ENCODE measurements at regions not wholly inside any gene's neighbourhood (a gene's known extent, or its start where the extent isn't known, plus 50 kb on each side); places are given as distances from the start of the nearest gene placed in this dataset.
"Not testable (repeated sequence)": the region's sequence is repeated elsewhere in the genome, so short reads cannot be mapped to it uniquely, and the experiment has no call there.

DNA sequence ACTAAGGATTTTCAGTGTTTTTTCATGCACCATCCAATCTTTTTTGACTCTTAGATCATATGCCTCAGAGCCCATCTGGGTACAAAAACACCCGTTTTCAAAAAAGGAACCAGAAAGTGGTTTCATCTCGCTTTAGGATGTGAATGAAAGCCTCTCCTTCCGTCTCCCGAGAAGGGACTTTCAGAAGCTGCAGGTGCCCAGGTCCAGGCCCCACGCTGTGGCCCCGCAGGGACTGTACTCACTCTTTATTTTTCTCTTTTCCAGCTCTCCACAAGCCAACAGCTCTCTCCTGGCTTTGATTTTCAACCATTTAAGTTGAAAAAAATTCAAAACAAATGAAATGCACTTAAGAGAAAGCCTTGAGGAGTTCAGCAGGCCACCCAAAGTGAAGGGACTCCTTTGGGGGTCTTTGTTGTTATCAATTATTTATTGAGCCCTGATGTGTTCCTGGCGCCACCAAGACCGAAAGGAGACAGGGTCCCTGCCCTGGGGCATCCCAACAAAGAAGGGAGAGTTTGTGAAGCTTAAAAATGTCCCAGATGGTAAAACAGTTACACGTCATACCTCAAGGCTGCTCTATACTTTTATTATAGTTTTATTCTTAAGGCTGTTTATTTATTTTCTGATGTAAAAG, 467.3 kb downstream of the PREX1 start:
- Mint-ChIP-seq H3K4me3 (peak overlapping the region; percentile 91 to 95 (median 92)), H3K4me1 (peaks cover 30 to 51% (median 50%) of the 10 kb centered on the region in 3 donors), H3K36me3 (peaks cover 11% of the 10 kb centered on the region), H3K9me3 (no peaks in the 10 kb centered on the region), H3K27ac (peak overlapping the region; percentile 97 to 99 (median 99)), H3K27me3 (no peaks in the 10 kb centered on the region)

DNA sequence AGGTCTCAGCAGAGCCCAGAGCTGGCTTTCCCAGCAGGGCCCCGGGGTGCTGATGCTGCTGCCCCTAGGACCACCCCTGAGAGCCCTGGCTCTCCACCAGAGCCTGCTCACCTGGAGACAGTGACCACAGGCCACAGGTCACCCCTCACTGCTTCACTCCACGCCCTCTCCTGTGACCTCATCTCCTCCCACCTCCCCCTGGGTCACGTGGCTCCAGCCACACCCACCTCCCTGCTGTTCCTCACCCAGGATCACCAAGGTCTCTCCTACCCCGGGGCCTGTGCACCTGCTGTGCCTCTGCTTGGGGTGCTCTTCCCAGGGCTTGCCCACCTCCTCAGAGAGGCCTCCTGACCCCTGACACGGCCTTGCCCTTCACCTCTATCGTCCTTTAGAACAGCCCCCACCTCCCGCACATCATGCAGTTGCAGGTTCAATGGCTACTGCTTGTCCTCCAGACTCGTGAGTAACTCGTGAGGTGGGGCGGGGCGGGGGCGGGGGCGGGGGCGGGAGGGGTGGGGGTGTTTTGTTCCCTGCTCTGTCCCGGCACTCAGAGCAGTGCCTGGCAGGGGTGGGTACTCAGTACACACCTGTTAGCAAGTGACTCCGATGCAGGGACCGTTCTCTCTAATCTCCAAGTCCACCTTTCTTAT, 468.0 kb downstream of the PREX1 start:
- Mint-ChIP-seq H3K27ac (peak overlapping the region; percentile 97 to 99 (median 99)), H3K4me3 (peak overlapping the region; percentile 91 to 95 (median 92)), H3K9me3 (no peaks in the 10 kb centered on the region), H3K4me1 (peaks cover 23 to 45% (median 44%) of the 10 kb centered on the region in 3 donors), H3K27me3 (no peaks in the 10 kb centered on the region), H3K36me3 (peaks cover 9% of the 10 kb centered on the region)

DNA sequence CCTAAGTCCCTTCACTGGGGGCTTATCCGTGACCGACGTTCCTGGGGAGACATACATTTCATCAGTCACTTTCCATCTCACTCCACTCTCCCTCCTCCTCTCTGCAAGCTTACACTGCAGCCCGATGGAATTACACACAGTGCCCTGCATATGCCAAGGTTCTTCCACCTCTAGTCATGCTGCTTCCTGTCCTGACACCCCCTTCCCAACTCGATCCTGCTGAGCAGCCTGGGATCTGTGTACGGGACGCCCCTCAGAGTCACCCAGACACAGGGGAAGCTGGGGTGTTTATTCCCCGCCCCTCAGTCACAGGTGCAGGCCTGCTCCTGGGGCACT, 468.8 kb downstream of the PREX1 start:
- not testable (repeated sequence) for H3K27me3 Mint-ChIP-seq, H3K36me3 Mint-ChIP-seq, H3K9me3 Mint-ChIP-seq
- Mint-ChIP-seq H3K27ac (peak overlapping the region; percentile 97 to 99 (median 99)), H3K4me1 (peaks cover 17 to 37% (median 37%) of the 10 kb centered on the region in 3 donors), H3K4me3 (peak overlapping the region; percentile 91 to 95 (median 92))

DNA sequence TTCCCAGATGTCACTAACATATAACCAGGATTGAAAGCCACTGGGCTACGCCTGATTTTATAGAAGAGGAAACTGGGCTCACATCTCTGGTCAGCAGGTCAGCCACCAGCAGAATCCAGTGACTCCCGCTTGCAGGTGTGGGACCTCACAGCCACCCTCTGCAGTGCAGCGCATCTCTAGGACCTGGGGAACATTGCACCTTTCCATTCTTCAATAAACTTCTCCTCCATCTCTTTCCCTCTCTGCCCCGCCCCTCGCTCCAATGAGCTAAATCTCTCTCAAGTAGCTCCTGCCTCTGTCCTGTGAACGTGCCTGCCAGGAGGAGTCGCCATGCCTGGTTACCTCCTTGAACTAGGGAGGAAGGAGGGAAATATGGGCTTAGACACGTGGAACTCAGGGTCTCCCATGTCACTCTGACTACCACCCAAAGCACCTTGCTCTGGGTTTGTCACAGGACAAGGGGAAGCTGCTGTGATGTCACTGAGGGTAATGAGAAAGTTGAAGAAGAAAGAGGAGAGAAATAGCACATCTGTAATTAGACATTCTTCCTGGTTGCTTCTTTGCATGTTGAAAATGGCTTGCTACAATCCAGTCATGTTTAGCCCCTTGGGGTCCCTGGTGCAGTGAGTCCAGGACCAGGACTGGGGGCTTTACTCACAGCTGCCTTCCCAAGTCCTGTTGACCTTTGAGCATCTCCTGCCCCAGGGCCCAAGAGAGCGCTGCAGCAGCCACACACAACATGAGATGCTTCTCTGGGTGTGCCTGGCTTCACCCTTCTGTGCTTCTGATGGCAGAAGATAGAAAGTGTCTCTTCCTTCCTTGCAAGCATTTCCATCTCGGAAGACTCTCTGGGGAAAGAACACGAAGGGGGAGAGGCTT, 469.4 kb downstream of the PREX1 start:
- Mint-ChIP-seq H3K9me3 (no peaks in the 10 kb centered on the region), H3K27ac (peak overlapping the region; percentile 97 to 99 (median 99)), H3K27me3 (no peaks in the 10 kb centered on the region), H3K36me3 (peaks cover 5% of the 10 kb centered on the region), H3K4me1 (peaks cover 17 to 34% (median 33%) of the 10 kb centered on the region in 3 donors), H3K4me3 (peak overlapping the region; percentile 58 to 95 (median 92))

DNA sequence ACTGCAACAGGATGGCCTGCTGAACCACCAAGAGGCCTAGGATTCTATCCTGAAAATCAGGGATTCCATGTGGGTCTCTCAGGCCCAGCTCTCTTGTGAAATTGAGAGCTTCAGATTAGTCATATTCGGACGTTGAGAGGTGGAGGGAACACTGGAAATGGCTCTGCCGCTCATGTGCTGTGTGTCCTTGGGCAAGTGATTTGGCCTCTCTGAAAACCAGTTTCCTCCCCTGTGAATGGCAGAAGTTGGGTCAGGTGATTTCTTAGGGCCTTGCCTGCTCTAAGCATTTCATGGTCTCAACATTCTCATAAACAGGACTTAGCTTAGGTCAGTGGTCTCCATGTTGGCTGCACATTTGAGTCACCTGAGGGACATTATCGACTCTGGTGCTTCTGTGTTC, 470.1 kb downstream of the PREX1 start:
- Mint-ChIP-seq H3K27me3 (no peaks in the 10 kb centered on the region), H3K9me3 (no peaks in the 10 kb centered on the region), H3K4me1 (peaks cover 17 to 32% (median 30%) of the 10 kb centered on the region in 3 donors), H3K4me3 (no peak overlapping the region), H3K36me3 (peaks cover 4% of the 10 kb centered on the region), H3K27ac (peak overlapping the region in 1 of 3 donors; percentile 97)

DNA sequence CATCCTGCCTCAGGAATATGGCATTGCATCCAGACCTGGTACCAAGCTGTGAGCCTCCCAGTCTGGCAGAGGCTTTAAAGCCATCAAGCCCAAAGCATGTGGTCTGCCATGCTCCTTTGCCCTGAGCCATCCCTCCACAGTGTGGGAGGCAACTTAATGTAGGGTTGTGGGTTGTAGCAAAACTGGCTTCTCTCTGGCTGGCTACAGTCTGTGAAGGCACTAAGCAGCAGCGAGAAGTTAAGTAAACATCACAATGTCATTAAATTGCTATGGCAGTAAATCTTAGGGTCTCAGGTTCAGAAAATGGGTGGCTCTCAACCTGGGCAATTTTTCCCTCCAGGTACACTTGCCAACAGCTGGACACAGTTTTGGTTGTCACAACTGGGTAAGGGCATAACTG, 472.9 kb downstream of the PREX1 start:
- Mint-ChIP-seq H3K9me3 (no peaks in the 10 kb centered on the region), H3K27ac (no peak overlapping the region), H3K27me3 (no peaks in the 10 kb centered on the region), H3K4me1 (peaks cover 9 to 22% (median 20%) of the 10 kb centered on the region in 3 donors), H3K4me3 (peak overlapping the region in 1 of 4 donors; percentile 76), H3K36me3 (peaks cover 2% of the 10 kb centered on the region)

DNA sequence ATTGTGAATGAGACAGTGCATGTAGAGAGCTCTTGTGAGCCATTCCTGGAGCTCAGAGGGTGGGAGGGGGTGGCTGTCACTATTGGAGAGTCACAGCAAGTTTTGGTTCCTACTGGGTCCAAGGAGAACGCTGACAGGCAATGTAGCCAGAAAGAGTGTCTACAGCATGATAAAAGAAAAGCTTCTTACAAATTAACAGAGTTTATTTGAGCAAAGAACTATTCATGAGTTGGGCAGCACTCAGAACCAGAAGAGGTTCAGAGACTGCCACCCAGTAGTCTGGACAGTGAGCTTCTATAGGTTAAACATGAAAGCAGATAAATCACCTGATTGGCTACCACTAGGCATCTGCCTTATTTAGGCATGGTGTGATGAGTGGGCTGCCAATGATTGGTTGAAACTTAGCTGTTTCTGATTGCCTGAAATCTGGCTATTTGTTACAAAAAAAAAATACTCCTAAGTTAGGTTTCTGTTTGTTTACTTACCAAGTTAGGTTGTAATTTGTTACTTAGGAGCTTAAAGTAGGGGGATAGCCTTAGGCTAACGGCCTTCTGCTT, 473.4 kb downstream of the PREX1 start:
- peak overlapping the region in 1 of 3 donors; percentile 67 for H3K27ac Mint-ChIP-seq
- no peaks in the 10 kb centered on the region for H3K27me3 Mint-ChIP-seq
- H3K36me3 Mint-ChIP-seq: peaks cover 2% of the 10 kb centered on the region
- H3K4me1 Mint-ChIP-seq: peaks cover 8 to 17% (median 15%) of the 10 kb centered on the region in 3 donors
- no peaks in the 10 kb centered on the region for H3K9me3 Mint-ChIP-seq
- no peak overlapping the region for H3K4me3 Mint-ChIP-seq

DNA sequence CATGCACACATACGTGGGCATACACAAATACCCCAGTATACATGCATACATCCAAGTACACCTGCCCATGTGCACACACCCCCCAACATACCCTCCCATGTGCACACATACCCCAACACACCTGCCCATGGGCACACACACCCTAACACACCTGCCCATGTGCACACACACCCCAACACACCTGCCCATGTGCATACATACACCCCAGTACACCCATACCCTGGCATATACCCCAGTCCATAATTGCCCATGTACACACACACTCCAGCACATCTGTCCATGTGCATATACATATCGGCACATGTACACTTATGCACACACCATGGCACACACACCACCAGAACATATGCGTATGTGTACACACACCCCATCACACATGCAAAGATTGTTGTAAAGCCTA, 475.2 kb downstream of the PREX1 start:
- no peak overlapping the region for H3K4me3 Mint-ChIP-seq
- H3K36me3 Mint-ChIP-seq: peaks cover 6% of the 10 kb centered on the region
- peaks cover 0 to 4% (median 0%) of the 10 kb centered on the region in 3 donors for H3K4me1 Mint-ChIP-seq
- peaks cover 0 to 3% (median 3%) of the 10 kb centered on the region in 3 donors for H3K9me3 Mint-ChIP-seq
- H3K27me3 Mint-ChIP-seq: peaks cover 4% of the 10 kb centered on the region
- H3K27ac Mint-ChIP-seq: no peak overlapping the region

DNA sequence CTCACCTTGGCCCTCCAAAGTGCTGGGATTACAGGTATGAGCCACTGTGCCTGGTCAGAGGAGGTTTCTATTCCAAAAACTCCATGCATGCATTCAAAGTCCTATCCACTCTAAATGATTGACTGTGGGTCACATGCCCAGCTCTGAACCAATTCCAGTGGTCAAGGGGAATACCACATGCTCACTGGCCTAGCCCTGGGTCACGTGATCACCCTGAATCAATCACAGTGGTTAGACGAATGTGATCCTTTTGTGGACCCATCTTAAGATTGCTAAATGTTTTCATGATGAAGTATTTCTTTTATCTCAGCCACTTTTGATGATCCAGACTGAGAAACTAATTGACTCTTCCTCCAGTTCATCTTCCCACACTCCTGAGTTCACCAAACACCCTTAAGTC, 475.8 kb downstream of the PREX1 start:
- H3K27me3 Mint-ChIP-seq: peaks cover 6% of the 10 kb centered on the region
- H3K27ac Mint-ChIP-seq: no peak overlapping the region
- peaks cover 7% of the 10 kb centered on the region for H3K36me3 Mint-ChIP-seq
- H3K9me3 Mint-ChIP-seq: peaks cover 0 to 3% (median 3%) of the 10 kb centered on the region in 3 donors
- H3K4me1 Mint-ChIP-seq: peaks cover 0 to 4% (median 0%) of the 10 kb centered on the region in 3 donors
- no peak overlapping the region for H3K4me3 Mint-ChIP-seq

DNA sequence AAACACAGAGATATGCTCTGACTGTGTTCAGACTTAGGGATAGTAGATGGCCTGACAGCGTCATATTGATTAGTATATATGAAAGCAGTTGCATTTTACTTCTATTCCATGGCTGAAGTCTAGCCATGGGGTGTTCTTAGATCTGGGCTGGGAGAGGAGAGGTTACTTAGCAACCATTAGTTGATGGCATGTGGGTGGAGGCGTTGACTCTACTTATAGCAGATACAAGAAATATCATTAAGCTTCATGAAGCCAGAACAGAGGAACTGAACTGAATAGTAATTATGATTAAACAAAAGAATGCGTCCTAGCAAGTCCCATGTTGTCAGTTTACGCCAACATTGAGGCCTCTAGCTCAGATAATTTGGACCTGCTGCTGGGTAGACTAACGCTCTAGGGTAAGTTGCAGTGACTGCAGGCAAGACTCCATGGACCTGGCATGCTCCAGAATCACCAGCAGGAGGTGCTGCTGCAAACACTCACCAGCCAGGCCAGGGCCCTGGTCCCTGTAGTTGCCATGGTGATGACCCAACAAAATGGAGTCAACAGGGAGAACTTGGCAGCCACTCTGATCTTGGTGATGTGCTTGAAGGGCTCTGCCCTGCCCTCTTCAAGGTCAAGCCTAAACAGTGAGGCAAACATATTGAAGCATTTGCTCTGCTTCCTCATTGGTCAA, 477.3 kb downstream of the PREX1 start:
- peaks cover 0 to 5% (median 3%) of the 10 kb centered on the region in 3 donors for H3K9me3 Mint-ChIP-seq
- peaks cover 6% of the 10 kb centered on the region for H3K27me3 Mint-ChIP-seq
- no peak overlapping the region for H3K4me3 Mint-ChIP-seq

DNA sequence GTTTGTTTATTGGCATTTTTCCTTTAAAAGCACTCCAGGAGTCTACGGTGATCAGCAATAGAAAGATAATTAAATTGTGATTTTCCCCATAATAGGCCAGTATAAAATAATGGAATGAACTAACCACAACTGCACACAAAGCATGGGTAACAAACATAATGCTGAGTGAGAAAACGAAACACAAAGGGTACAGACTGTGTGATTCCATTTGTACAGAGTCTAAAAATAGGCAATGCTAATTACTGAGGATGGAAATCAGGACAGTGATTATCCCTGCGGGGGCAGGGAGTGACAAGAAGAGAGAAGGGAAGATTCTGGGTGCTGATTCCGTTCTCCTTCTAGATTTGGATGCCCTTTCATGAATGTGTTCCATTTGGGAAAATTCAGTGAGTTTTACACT, 478.1 kb downstream of the PREX1 start:
- peaks cover 7% of the 10 kb centered on the region for H3K36me3 Mint-ChIP-seq
- H3K4me1 Mint-ChIP-seq: peaks cover 0 to 4% (median 0%) of the 10 kb centered on the region in 3 donors
- H3K27me3 Mint-ChIP-seq: peaks cover 6% of the 10 kb centered on the region
- no peak overlapping the region for H3K27ac Mint-ChIP-seq
- H3K4me3 Mint-ChIP-seq: no peak overlapping the region
- peaks cover 0 to 5% (median 3%) of the 10 kb centered on the region in 3 donors for H3K9me3 Mint-ChIP-seq

More for the DNA sequence above, 477.3 kb downstream of the PREX1 start:
- H3K4me1 Mint-ChIP-seq: peaks cover 0 to 4% (median 0%) of the 10 kb centered on the region in 3 donors
- H3K27ac Mint-ChIP-seq: peak overlapping the region in 1 of 3 donors; percentile 8
- H3K36me3 Mint-ChIP-seq: peaks cover 7% of the 10 kb centered on the region

DNA sequence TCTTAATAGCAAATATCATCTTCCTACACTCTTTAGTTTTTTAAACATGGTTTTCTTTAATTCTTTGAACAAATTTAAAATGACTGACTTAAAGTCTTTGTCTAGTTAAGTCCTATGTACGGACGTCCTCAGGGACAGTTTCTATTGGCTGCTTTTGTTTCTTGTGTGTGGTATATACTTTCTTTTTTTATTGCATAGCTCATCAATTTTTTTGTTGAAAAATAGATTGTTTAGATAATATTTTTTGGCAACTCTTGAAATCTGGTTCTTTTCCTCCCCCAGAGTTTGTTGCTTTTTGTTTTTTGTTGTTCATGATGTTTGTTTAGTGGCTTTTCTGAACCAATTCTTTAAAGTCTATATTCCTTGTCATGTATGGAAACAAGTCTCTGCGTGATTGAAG, 479.8 kb downstream of the PREX1 start:
- Mint-ChIP-seq H3K4me1 (peaks cover 0 to 4% (median 0%) of the 10 kb centered on the region in 3 donors), H3K36me3 (peaks cover 7% of the 10 kb centered on the region), H3K27me3 (peaks cover 8% of the 10 kb centered on the region), H3K9me3 (peaks cover 0 to 5% (median 3%) of the 10 kb centered on the region in 3 donors), H3K4me3 (no peak overlapping the region), H3K27ac (no peak overlapping the region)

DNA sequence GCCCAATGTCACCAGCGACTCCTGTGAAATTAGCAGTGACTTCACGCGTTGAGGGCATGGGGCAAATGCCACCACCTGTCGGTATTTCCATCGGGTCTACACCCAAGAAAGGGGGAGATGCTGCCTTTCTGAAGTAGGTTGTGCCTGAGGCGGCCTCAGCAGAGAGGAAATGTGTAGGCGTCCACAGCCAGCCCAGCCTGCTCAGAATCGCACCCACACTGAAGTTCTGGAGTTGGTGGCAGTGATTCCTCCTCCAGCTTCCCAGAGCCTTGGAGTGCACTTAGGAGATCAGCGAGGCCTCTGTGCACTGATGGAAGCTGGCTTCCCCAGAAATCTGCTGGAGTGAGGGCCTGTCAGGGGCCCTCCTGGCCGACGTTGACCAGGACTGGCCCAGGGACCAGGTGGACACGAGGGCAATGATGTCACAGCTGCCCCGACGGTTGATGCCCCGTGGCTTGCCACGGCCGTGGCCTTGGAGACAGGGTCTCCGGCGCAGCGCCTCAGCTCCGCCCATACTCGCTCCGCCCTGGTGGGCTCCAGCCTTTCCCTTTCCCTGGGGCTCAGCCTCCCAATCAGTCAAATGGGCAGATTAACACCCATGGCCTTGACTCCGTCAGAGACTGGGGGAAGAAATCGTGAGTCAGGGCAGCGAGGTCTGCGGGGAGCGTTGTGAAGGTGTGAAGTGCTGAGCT, 484.8 kb downstream of the PREX1 start:
- Mint-ChIP-seq H3K4me3 (peak overlapping the region in 1 of 4 donors; percentile 25), H3K36me3 (peaks cover 5% of the 10 kb centered on the region), H3K9me3 (peaks cover 0 to 2% (median 0%) of the 10 kb centered on the region in 3 donors), H3K4me1 (peaks cover 10 to 26% (median 25%) of the 10 kb centered on the region in 3 donors), H3K27ac (no peak overlapping the region), H3K27me3 (peaks cover 13% of the 10 kb centered on the region)

DNA sequence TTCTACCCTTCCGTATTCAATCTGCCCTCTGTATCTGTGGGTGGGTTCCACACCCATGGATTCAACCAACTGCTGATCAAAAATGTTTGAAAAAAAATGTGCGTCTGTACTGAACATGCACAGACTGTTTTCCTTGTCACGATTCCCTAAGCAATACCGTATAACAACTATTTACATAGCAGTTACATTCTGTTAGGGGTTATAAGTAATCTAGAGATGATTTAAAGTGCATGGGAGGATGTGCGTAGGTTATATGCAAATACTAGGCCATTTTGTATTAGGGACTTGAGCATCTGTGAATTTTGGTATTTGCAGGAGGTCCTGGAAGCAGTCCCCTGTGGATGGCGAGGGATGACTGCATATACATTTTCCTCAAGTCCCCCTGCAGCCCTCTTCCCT, 486.9 kb downstream of the PREX1 start:
- Mint-ChIP-seq H3K4me1 (peaks cover 10 to 26% (median 25%) of the 10 kb centered on the region in 3 donors), H3K4me3 (peak overlapping the region in 2 of 4 donors; percentile 34 to 68), H3K27me3 (peaks cover 19% of the 10 kb centered on the region), H3K9me3 (peaks cover 0 to 4% (median 0%) of the 10 kb centered on the region in 3 donors), H3K36me3 (no peaks in the 10 kb centered on the region), H3K27ac (no peak overlapping the region)

Measured in IgD-negative memory B cell (primary cell).